ENCODE measurements at regions not wholly inside any gene's neighbourhood (a gene's known extent, or its start where the extent isn't known, plus 50 kb on each side); places are given as distances from the start of the nearest gene placed in this dataset.
"Not testable (repeated sequence)": the region's sequence is repeated elsewhere in the genome, so short reads cannot be mapped to it uniquely, and the experiment has no call there.

DNA sequence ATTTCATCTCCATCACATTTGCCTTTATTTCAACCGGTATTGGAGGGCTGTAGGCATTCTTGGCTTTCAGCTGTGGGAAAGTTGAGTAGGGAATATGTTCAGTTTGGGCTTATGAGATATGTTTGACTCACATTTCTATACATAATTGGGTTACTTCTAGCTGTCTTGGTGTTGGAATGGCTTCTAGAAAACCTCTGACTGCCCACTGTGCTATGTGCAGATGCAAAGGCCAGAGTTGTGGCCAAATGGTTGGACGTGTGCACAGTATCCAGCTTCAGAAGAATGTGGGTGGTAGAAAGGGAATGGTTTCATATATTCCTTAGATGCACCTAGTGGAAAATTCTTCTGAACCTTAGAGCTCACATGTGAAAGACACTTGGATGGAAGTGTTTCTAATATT is 92.6 kb upstream of the H2AZ1 start:
- H3K4me3 ChIP-seq: no peak overlapping the region
- no peak overlapping the region for H3K27ac ChIP-seq

DNA sequence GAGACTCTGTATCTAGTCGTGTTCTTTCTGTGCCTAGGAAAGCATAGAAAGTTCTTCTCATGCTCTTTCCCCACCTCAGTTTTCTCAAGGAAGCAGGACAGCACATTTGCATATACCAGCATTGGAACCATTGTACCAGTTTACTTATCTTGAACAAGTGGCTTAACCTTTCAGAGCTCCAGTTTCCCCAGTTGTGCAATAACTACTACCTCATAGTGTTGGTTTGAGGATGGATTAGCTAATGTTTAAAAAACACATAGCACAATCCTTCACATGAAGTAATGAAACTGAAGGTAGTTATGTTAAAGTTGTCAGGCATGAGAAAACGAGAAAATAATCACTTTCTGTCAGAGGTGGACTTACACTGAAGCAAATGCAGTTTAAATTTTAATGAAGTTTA is 92.2 kb upstream of the H2AZ1 start:
- H3K27ac ChIP-seq: no peak overlapping the region
- no peak overlapping the region for H3K4me3 ChIP-seq

- Histone ChIP-seq H3K27ac (no peak overlapping the region), H3K4me3 (no peak overlapping the region)
These were observed 91.6 kb upstream of the H2AZ1 start for GRCh38 chr4:100041646-100042045.

DNA sequence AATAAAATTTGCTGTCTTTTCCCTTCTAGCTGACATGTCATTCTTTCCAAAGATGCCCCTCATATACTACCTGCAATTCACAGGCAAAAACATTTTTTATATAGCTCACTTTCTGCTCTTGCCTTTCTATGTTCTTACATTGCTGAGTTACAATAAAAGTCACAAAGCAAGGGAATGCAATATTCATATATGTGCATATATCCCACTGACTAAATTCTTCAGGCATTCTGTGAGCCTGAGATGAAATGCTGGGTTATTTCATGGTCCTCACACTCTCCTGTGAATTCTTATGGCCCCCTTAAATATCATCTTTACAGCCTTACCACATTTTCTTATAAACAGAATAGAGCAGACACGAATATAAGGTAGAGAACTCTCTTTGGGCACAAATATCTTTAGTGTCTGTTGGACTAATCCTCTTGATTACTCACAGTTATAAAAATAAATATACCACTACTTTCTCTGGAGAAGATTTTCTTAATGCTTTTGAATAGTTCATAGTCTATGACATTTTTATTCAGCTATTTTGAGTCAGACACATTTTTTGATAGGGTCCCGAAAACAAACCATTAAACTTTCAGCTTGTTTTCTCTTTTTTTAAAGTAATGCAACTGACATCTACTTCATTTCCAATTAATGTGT is 84.1 kb upstream of the H2AZ1 start:
- no peak overlapping the region for H3K27ac ChIP-seq

DNA sequence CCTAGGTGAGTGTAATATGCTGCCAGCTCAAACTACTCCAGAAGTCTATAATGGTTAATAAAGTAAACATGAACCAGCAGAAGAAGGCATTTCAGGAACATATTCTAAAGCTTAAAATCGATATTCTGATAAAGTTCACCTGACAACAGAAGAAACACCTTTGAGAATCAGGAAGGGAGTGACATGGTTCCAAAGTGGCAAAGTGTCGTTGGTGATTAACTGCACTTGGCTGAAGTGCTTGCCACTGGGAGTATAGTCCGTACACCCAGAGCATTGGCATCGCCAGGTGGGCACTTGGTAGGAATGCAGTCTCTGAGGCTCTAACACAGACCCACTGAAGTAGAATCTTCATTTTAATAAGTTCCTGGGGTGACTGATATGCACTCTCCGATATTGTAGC is 76.0 kb upstream of the H2AZ1 start:
- H3K27ac ChIP-seq: no peak overlapping the region
- no peak overlapping the region for H3K4me3 ChIP-seq

More for the DNA sequence above, 84.1 kb upstream of the H2AZ1 start:
- no peak overlapping the region for H3K4me3 ChIP-seq

DNA sequence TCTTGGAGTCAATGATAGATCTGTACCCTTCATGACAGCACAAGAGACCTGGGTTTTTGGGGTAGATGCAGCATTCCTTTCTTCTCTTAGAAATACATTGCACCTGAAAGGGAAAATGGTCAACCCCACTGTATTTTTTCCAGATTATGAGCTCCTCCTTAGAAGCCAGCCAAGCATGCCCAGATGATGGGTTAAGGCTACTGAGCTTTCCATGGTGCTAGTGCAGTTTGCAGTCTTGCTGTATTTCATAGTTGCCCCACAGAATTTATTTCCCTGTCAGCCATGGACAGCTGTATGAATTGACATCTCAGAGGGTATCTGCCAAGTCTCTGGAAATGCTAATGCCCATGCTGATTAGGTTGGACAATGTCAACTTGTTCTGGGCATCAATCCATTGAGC is 73.7 kb upstream of the H2AZ1 start:
- Histone ChIP-seq H3K4me3 (no peak overlapping the region), H3K27ac (no peak overlapping the region)

- Histone ChIP-seq H3K27ac (no peak overlapping the region), H3K4me3 (no peak overlapping the region)
These were observed 72.7 kb upstream of the H2AZ1 start for GRCh38 chr4:100022792-100023222.

- H3K27ac ChIP-seq: no peak overlapping the region
- no peak overlapping the region for H3K4me3 ChIP-seq
These were observed 69.7 kb upstream of the H2AZ1 start for GRCh38 chr4:100019821-100020220.

- no peak overlapping the region for H3K4me3 ChIP-seq
These were observed 67.7 kb upstream of the H2AZ1 start for GRCh38 chr4:100017637-100018310.

GRCh38 chr4:100016191-100016590 is 66.1 kb upstream of the H2AZ1 start:
- Histone ChIP-seq H3K4me3 (no peak overlapping the region), H3K27ac (no peak overlapping the region)

More at GRCh38 chr4:100017637-100018310, 67.7 kb upstream of the H2AZ1 start:
- H3K27ac ChIP-seq: no peak overlapping the region

DNA sequence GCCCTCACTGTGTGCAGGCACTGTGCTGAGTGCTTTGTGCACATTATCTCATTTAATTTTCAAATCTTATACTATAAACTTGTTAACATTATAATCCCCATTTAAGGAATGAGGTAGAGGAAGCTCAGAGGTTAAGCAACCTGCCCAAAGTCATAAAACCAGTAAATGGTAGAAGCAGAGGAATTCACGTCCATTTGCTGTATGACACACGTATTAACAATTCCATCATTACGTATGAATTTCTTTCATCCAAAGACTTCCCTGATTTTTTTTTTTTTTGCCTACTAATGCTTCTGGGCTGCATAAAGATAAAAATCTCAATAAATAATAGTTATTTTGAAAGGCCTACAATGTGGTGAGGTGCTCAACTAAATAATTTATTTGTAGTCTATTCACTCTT is 64.5 kb upstream of the H2AZ1 start:
- no peak overlapping the region for H3K4me3 ChIP-seq
- no peak overlapping the region for H3K27ac ChIP-seq

GRCh38 chr4:100009490-100009889 is 59.4 kb upstream of the H2AZ1 start:
- no peak overlapping the region for H3K27ac ChIP-seq
- H3K4me3 ChIP-seq: no peak overlapping the region

DNA sequence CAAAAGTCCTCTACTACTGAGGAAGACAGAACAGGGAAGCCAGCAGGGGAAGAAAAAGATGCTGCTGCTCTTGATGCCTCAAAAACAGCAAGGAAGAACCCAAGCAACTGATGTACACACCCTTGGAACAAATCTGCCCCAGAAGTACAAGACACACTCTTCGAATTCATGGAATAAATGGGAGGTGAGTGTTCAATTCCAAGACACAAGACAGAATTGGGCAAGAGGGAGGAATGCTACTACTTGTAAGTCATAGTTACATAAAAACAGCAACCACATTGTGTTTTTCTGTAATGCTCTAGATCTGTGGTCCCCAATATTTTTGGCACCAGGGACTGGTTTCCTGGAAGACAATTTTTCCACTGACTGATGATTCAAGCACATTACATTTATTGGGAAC is 58.0 kb upstream of the H2AZ1 start:
- no peak overlapping the region for H3K27ac ChIP-seq

GRCh38 chr4:100006161-100006560 is 56.1 kb upstream of the H2AZ1 start:
- H3K27ac ChIP-seq, H3K4me3 ChIP-seq: not testable (repeated sequence)

More for the DNA sequence above, 58.0 kb upstream of the H2AZ1 start:
- no peak overlapping the region for H3K4me3 ChIP-seq
